HG03060 (cell line): ENCODE measurements at regions not wholly inside any gene's neighbourhood (a gene's known extent, or its start where the extent isn't known, plus 50 kb on each side); places are given as distances from the start of the nearest gene placed in this dataset.
"Not testable (repeated sequence)": the region's sequence is repeated elsewhere in the genome, so short reads cannot be mapped to it uniquely, and the experiment has no call there.

Source experiments
- ATAC-seq: cut with Tn5 transposase; IDR thresholded peaks from one replicate; pipeline ENCODE4 v1.9.1; 2021; ENCODE audit warnings: low read depth, moderate number of reproducible peaks; ENCODE audit not compliant: unreplicated experiment

DNA sequence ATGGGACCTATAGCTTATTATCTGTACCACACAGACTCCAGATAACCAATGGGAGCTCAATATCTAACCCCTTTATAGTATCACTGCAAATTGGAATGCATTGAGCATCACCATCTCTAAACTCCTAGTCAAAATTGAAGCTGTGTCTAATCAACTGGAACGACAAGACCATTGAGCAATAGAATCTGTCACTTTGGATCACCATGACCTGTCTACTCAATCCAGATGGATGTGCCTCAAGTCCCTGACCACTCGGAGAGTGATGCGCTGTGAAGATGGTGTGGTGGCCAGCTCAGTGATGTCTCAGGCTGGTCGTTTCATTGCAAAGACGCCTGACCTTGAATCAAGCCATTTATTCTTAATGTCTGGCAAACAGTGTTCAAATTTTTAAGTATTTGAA is 160.5 kb downstream of the SEMA6D start:
- ATAC-seq = no peak

DNA sequence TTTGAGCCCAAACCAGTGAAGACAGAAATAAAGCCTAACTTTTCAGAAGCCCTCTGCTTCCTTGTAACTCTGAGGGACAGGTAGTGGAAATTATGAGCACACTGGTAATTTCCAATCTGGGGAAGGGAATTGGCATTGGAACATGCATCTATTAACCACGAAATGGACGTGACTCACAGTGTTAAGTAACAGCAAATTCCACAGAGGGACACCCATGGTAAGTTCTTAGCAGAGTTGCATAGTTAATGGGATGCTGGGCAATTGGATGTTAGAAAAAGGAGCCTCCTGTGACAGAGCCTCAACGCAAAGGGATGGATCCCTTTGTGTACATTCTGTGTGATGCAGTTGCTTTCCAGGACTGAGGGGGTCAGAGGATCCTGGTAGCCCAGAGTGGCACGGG is 168.6 kb downstream of the SEMA6D start:
- ATAC-seq = no peak

GRCh38 chr15:47887241-47887800 is 170.0 kb downstream of the SEMA6D start:
- ATAC-seq = no peak

DNA sequence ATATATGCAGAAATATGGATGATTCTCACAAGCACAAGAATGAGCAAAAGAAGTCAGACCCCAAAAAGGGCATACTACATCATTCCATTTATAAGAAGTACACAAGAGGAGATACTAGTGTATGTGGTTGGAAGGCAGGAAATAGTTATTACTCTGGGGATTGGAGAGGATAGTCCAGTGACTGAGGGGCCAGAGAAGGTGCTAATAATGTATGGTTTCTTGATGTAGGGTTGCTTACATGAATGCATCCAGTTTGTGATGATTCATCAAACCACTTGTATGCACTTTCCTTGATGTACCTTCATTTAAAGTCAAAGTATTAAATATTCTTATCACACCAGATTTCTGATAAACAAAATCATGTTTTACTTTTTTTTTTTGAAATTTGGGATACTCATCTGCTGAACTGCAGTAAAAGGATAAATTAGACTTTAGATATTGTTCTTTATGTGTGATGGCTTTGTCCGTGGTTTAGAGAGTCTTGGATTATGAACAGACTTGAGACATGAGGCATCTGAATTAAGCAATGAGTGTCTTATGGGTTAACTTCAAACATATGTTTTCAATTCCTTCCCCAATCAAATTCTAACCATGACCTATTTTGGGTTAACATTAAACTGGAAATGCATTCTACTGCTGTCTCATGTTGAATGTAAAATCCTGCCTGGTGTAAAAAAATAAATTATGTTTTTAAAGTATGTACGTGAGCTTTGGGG is 171.2 kb downstream of the SEMA6D start:
- no peak for ATAC-seq

GRCh38 chr15:47890397-47891150 is 173.3 kb downstream of the SEMA6D start:
- ATAC-seq = no peak

DNA sequence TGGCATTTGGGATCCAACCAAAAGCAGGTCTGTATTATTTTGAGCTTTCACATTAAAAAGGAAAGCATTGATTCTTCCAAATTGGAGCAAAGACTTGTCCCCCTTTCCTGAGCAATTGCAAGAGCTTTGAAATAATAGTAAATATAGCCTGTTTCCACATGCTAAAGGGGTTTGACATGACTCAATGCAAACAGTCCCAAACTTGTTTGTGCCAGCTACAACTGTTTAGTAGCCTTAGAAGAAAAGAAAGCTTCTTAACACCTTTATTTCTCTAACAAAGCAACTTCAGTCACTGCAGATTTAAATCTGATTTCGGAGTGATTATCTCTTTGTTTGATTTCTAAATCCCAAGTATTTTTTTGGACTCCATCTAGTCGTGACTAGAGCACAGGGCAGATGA is 180.2 kb downstream of the SEMA6D start:
- no peak for ATAC-seq

DNA sequence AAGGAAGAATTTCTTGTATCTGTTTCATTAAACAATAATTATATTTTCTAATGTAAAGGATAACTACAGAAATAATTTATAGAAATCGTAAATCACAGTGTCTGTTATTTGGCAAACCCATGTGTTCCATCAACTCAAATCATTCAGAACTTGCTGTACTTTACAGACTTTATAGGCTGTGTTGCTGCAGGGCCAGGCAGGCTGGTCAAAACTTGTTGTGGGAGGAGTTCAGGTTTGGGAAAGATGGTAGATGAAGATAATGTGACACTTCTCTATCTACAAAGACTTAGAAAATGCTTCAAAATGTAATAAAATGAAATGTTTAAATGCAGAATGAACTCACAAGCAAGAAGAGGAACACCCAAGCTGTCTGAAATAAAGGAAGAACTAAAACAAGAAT is 183.4 kb downstream of the SEMA6D start:
- ATAC-seq = no peak

DNA sequence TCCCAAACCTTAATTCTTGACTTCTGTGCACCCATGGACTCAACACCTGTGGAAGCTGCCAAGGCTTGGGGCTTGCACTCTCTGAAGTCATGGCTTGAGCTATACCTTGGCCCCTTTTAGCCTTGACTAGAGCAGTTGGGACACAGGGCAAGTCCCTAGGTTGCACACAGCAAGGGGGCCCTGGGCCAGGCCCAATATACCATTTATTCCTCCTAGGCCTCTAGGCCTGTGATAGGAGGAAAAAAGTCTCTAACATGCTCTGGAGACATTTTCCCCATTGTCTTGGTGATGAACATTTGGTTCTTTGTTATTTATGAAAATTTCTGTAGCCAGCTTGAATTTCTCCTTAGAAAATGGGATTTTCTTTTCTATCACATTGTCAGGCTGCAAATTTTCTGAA is 186.1 kb downstream of the SEMA6D start:
- ATAC-seq = no peak

DNA sequence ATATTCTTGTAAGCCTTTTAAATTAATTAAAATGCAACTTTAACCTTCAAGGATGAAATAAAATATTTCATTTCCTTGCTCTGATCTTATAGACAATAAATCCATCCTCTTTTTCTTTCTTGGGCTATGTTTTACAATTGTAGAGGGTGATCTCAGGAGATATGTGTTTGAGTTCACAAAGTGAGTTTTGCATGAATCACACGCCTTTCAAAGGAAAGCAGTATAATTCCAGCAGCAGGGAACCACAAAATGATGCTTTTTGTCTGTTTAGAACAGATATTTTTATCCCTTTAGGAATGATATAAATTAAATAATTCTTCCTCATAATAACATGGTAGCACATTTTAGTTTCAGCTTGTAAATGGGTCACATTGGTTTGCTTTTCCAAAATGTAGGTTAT is 191.2 kb downstream of the SEMA6D start:
- ATAC-seq = no peak

DNA sequence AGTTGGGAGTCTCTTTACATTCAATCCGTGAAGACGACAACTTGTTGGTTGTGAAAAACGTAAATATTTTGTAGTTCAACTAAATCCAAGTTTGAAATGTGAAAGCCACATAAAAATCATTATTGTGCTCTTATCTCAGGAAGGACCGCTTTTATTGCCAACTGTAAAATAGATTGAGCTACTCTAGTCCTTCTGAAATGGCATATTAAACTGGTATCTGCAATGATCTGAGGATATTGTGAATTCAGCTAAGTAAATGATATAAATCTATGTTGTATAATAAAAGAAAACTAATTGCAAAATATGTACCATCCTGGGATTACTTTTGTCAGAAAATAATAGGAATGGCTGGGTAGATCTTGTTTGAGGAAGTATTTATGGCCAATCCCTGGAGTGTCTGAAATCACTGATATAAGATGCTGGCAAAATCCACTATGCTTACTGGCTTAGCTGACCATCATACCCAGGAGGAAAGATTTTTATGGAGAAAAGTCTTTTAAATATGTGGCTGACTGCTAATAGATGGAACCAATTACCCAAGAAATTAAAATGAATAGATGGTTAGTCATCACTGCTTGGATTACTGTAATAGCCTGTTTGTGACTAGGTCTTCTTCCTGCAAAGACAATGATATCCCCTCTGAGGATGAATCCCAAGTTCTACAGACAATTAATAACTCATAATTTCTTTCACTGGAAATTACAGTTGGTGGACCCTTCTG is 191.8 kb downstream of the SEMA6D start:
- ATAC-seq = no peak

DNA sequence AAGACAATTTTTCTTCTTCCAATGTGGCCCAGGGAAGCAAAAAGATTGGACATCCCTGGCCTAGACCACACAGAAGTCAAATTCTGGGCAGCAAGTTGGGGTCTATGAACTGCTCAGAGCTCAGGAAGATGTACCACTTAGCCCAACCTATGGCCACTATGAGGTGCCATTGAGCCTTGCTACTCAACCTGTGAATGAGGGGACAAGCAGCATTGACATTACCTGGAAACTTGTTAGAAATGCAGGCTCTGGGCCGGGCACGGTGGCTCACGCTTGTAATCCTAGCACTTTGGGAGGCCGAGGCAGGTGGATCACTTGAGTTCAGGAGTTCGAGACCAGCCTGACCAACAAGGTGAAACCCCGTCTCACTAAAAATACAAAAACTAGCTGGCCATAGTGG is 195.6 kb downstream of the SEMA6D start:
- ATAC-seq = not testable (repeated sequence)

DNA sequence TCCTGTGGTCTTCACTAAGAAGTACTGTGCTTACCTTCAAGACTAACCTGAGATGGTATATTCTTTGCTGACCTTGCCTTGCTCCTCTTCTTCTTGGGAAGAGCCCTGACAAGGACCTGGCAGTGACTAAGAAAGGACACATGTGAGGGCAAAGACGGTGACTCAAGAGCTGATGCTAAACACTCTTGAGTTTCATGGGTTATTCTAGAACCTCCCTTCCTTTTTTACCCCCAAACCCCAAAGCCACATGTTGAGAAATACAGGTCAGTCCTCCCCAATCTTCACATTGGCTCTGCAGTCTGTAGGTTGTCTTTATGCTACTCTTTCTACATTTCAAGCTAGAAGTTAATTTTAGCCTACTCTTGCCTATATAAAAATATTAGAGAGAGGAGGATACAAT is 200.6 kb downstream of the SEMA6D start:
- no peak for ATAC-seq

GRCh38 chr15:47918877-47919276 is 201.6 kb downstream of the SEMA6D start:
- no peak for ATAC-seq

- no peak for ATAC-seq
Measured at GRCh38 chr15:47924381-47924780, 196.4 kb upstream of the SLC24A5 start.

DNA sequence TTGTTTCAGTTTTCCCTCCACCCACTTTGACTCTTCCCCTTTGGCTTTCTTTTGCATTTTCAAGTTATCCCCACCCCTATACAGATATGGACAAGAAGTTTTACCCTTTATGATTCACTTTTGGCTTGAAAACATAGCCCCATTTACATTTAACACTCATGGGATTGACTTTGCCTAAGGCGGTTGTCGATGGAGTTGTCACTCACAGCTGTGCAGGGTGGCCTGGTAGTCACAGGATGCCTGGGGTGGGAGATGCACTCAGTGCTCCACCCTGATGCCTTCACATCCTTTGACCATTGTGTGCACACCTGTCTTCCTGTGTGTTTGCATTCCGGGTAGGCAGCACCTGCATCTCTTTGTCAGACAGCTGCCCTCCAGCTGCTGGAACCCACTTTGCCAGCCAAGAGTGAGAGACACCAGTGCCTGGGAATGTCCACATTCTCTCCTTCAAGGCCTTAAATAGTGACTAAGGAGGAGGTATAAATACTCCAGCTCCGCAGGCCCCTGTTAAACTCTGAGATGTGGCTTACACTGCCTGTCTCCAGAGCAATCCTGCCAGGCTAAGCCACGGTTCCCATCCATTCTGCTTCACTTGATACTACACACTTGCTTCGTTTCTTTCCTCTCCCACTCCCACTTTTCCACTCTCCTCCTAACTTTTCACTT is 191.5 kb upstream of the SLC24A5 start:
- no peak for ATAC-seq

DNA sequence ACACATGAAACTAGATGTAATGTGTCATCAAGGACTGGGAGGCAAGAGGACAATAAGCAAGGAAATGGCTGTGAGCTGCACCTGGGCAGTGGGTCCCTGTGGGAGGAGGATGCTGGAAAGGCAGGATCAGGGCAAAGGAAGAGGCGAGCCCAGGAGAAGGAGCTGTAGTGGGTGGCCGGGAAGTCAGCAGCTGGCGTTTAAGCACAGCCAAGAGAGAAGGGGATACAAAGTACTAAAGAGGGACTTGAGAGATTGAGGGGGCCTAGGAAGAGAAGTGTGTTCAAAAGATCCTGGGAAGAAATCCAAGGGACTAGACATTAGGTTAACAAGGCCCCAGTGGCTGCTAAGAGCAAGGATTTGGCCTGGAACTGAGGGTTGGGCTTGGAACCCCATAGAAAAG is 188.5 kb upstream of the SLC24A5 start:
- ATAC-seq = no peak

DNA sequence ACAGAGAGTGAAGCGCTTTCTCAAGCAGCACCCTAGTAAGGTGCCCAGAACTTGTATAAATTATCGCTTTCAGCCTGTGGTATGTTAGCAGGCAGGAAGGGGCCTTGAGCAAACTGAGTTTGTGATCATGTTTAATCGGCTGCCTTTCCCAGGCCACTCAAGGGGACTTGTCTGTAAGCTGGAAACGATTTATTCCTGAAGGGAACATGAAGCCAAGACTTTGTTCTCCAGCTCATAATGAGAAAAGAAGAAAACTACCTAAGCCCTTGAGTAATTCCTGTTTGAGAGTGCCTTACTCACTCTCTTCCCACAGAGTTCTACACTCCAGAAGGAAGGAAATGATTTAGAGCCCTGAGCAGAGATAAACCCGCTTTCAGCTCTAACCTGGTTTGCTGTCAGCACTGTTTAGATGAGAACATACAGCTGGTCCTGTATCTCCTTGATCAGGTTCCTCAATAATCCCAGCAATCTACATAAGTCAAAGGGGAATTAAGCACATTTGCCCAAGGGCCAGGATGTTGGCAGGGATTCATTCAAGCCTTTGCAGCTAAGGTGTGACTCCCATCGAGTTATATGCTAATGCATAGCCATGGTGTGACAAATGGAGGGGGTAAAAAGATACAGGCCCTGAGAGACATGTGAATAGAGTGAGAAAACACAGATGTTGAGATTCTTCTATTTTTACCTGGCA is 187.7 kb upstream of the SLC24A5 start:
- no peak for ATAC-seq

- no peak for ATAC-seq
Measured at GRCh38 chr15:47933865-47934264, 186.9 kb upstream of the SLC24A5 start.

DNA sequence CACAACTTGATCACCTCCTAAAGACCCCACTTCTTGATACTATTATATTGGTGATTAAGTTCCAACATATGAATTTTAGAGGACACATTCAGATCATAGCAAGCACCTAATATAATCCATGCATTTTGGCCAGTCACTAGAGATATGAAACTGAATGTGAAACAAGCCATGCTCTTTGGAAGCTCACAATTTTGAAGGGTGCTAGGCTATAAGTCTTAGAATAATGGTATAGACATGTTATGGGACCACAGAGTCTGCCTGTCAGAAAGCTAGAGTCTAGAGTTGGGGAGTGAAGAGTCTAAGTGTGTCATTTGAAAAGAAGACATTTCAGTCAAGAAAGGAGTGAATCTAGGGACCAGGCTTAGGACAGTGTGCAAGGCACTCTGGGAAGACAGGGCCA is 186.4 kb upstream of the SLC24A5 start:
- no peak for ATAC-seq

GRCh38 chr15:47937834-47938233 is 183.0 kb upstream of the SLC24A5 start:
- ATAC-seq = no peak
